HUES64 (cell line): ENCODE measurements at regions not wholly inside any gene's neighbourhood (a gene's known extent, or its start where the extent isn't known, plus 50 kb on each side); places are given as distances from the start of the nearest gene placed in this dataset.
"Not testable (repeated sequence)": the region's sequence is repeated elsewhere in the genome, so short reads cannot be mapped to it uniquely, and the experiment has no call there.

ENCODE experiments used
- H3K27ac ChIP-seq: 2 replicates; pipeline ENCODE4 v1.7.0; 2013; ENCODE audit warnings: low read depth, low read length, inconsistent platforms
- H3K27me3 ChIP-seq: 2 replicates; pipeline ENCODE4 v1.6.1; 2013; ENCODE audit warnings: mild to moderate bottlenecking, low read length; ENCODE audit not compliant: insufficient read depth
- H3K36me3 ChIP-seq: 2 replicates; pipeline ENCODE4 v1.6.1; 2013; ENCODE audit warnings: mild to moderate bottlenecking, low read length; ENCODE audit not compliant: insufficient read depth
- H3K4me1 ChIP-seq: 2 replicates; pipeline ENCODE4 v1.6.1; 2013; ENCODE audit warnings: mild to moderate bottlenecking, low read length, moderate library complexity; ENCODE audit not compliant: insufficient read depth
- H3K4me3 ChIP-seq: 2 replicates; pipeline ENCODE4 v1.5.1; 2013; ENCODE audit warnings: mild to moderate bottlenecking, low read length, moderate library complexity
- H3K9ac ChIP-seq: 2 replicates; pipeline ENCODE4 v1.6.1; 2013; ENCODE audit warnings: mild to moderate bottlenecking, low read depth, low read length
- H3K9me3 ChIP-seq: 2 replicates; pipeline ENCODE4 v1.6.1; 2013; ENCODE audit warnings: low read depth, low read length; ENCODE audit not compliant: insufficient read depth
- WGBS: fragments of 150-250, 120-280 bp; methylation state at CpG from one replicate; pipeline ENCODE4 v1.1.7; 2013; ENCODE audit warnings: missing lambda C conversion rate; 5-methylcytosine and 5-hydroxymethylcytosine counted together

- no peak overlapping the region for H3K4me3 ChIP-seq
- H3K9me3 ChIP-seq, result peaks cover 17% of the 10 kb centered on the region
- no peak overlapping the region for H3K27ac ChIP-seq
- 100% methylated on average over 1 of the region's 2 CpGs for WGBS
- H3K36me3 ChIP-seq, result no peaks in the 10 kb centered on the region
- no peak overlapping the region for H3K9ac ChIP-seq
- H3K27me3 ChIP-seq, result no peaks in the 10 kb centered on the region
- no peaks in the 10 kb centered on the region for H3K4me1 ChIP-seq
Observed at GRCh38 chr4:123682931-123683330, 286.3 kb downstream of the SPRY1 start.

DNA sequence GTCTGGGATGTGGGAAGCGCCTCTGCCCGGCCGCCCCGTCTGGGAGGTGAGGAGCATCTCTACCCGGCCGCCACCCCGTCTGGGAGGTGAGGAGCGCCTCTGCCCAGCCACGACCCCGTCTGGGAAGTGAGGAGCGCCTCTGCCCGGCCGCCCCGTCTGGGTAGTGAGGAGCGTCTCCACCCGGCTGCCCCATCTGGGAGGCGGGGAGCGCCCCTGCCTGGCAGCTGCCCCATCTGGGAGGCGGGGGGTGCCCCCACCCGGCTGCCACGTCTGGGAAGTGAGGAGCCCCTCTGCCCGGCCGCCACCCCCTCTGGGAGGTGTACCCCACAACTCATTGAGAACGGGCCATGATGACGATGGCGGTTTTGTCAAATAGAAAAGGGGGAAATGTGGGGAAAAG lies 288.3 kb downstream of the SPRY1 start:
- H3K36me3 ChIP-seq, result not testable (repeated sequence)
- 92% methylated on average over 26 of the region's 26 CpGs for WGBS

DNA sequence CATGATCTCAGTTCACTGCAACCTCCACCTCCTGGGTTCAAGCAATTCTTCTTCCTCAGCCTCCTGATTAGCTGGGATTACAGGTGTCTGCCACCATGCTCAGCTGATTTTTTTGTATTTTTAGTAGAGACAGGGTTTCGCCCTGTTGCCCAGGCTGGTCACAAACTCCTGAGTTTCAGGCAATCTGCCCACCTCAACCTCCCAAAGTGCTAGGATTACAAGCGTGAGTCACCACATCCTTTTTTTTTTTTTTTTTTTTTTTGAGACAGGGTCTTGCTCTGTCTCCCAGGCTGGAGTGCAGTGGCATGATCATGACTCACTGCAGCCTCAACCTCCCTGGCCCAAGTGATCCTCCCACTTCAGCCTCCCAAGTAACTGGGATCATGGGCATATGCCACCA lies 298.9 kb downstream of the SPRY1 start:
- not testable (repeated sequence) for H3K4me1 ChIP-seq, H3K27me3 ChIP-seq, H3K4me3 ChIP-seq, H3K9ac ChIP-seq, H3K9me3 ChIP-seq, H3K36me3 ChIP-seq, H3K27ac ChIP-seq
- 97% methylated on average over 2 of the region's 2 CpGs for WGBS

More for the DNA sequence above, 288.3 kb downstream of the SPRY1 start:
- H3K27me3 ChIP-seq, H3K27ac ChIP-seq, H3K4me3 ChIP-seq, H3K4me1 ChIP-seq, H3K9ac ChIP-seq: not testable (repeated sequence)
- peaks cover 27% of the 10 kb centered on the region for H3K9me3 ChIP-seq

GRCh38 chr4:123696687-123697086 lies 300.1 kb downstream of the SPRY1 start:
- no peaks in the 10 kb centered on the region for H3K27me3 ChIP-seq
- no peaks in the 10 kb centered on the region for H3K4me1 ChIP-seq
- no peaks in the 10 kb centered on the region for H3K9me3 ChIP-seq
- no peaks in the 10 kb centered on the region for H3K36me3 ChIP-seq
- 78% methylated on average over 1 of the region's 2 CpGs for WGBS
- H3K9ac ChIP-seq, result no peak overlapping the region
- no peak overlapping the region for H3K27ac ChIP-seq
- H3K4me3 ChIP-seq, result no peak overlapping the region

DNA sequence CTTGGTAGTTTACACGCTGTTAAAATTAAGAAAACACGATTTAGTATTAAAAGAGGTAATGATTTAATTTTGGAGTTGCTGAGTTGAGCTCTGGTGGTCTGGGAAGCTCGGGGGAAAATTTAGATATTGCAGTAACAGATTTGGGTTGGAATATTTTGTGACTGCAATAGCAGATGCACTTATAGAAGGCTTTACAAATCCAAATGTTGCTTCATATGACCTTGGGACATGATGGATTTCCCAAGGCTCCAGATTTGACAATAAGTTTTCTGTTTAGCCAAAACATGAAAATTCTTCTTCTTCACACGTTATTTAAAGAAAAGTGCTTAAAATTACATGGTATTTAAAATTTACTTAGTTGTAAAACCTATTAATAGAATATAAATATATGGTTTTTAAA lies 302.0 kb downstream of the SPRY1 start:
- H3K9me3 ChIP-seq, result no peaks in the 10 kb centered on the region
- no peak overlapping the region for H3K4me3 ChIP-seq
- no peaks in the 10 kb centered on the region for H3K27me3 ChIP-seq
- 96% methylated on average over 3 of the region's 4 CpGs for WGBS
- H3K27ac ChIP-seq, result no peak overlapping the region
- no peaks in the 10 kb centered on the region for H3K36me3 ChIP-seq
- H3K9ac ChIP-seq, result no peak overlapping the region
- H3K4me1 ChIP-seq, result no peaks in the 10 kb centered on the region

DNA sequence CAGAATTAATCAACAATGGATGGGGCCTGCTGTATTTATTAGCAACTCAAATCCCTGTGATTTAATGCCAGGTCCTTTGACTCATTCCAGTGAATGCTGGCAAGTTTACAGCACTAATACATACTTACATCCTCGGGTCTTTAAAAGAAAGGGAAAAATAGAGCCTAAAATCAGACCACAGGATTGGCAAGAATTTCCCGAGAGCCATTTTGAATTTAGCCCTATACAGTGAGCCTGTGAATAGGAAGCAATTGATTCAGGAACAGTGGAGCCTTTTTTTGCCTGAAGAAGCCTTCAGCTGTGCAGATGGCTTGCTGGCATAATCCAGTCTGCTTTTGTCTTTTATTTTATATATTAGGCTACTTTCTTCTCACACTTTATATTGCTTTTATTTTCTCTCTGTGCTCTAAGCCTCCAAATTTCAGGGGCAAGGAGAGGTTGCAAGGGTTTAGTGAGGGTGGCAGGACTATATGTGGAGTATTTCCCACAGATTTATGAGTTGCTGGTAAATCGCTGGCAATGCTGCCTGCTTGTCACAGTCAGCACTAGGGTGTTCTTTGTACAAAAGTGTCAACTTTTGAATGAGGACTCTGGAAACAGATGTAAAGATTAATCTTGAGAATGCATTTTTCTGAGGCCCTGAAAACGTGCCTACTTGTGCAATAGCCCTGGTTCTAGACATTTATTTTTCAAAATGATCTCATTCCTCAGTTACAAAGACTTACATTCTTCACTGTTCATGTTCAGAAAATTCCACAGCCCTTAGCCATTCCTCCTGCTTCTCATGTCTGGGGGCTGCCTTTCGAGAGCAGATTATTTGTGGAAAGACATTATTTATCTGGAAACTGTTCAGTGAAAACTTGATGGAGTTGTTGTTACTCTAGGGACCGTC lies 303.5 kb downstream of the SPRY1 start:
- H3K27ac ChIP-seq, result no peak overlapping the region
- no peaks in the 10 kb centered on the region for H3K27me3 ChIP-seq
- WGBS, result 90% methylated on average over 6 of the region's 6 CpGs
- H3K36me3 ChIP-seq, result no peaks in the 10 kb centered on the region
- H3K4me1 ChIP-seq, result no peaks in the 10 kb centered on the region
- H3K9ac ChIP-seq, result no peak overlapping the region
- H3K4me3 ChIP-seq, result no peak overlapping the region
- H3K9me3 ChIP-seq, result no peaks in the 10 kb centered on the region

DNA sequence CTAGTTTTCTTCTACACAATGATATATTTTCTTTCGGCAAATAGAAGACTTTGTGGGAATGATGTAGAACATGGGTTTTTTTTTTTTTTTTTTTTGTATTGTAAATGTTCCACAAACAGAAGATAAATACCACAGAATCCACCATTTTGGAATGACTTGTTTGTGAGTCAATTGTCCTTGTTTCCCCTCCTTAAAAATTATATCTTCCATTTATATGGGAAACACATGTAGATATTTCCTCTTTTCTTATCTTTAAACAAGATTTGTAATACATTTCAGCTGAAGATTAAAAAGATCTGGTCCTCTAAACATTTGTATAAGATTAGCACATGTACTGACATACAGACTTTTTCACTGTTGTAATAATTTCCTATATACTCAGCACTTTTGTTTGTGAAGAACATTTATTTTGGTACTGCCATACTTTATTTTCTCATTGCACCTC lies 304.6 kb downstream of the SPRY1 start:
- Histone ChIP-seq H3K27ac (no peak overlapping the region), H3K36me3 (no peaks in the 10 kb centered on the region), H3K4me1 (no peaks in the 10 kb centered on the region), H3K9me3 (no peaks in the 10 kb centered on the region), H3K9ac (no peak overlapping the region), H3K27me3 (no peaks in the 10 kb centered on the region), H3K4me3 (no peak overlapping the region)
- WGBS, result no CpG with 5 or more reads among the region's 1 CpG

DNA sequence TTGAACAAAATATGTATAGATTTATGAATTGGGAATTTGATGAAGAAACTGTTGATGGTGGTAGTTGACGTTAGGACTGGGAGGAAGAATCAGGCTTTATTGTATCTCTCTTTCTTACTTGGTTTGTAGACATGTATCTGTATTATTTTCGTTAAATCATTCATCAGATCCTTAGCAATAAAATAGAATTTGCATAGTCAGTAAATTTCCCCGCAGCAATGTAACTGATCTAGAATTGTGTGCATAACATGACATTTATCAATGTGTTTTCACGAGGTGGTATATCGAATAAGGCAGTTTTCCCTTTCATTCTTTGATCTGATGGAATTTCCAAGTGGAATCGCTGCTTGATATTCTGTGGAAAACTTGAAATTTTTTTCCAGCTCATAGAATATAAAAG lies 308.8 kb downstream of the SPRY1 start:
- Histone ChIP-seq H3K27me3 (no peaks in the 10 kb centered on the region), H3K4me3 (no peak overlapping the region), H3K9me3 (peaks cover 11% of the 10 kb centered on the region; the same call in 1 of the 2 replicates), H3K27ac (no peak overlapping the region), H3K4me1 (no peaks in the 10 kb centered on the region; the same call in 1 of the 2 replicates), H3K36me3 (no peaks in the 10 kb centered on the region), H3K9ac (no peak overlapping the region)
- WGBS, result 80% methylated on average over 5 of the region's 6 CpGs

DNA sequence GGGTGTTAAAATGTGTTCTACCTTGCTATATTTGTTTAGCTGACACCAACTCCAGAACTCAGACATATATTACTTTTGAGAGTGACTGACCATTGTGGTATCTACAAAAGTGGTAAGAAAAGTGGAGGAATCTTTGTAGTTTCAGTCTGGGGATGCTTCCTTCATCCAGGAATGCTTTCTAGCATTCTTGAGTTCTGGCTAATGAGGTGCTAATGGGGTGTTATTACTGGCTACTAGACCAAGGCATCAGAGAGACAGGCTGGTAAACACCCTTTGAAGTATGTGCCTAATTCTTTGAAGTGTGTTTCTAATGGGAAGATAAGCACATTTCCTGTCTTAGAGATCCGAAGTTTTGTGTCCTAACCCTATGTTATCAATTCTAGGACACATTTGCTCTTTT lies 310.4 kb downstream of the SPRY1 start:
- whole genome bisulfite sequencing, result 27% methylated on average over 1 of the region's 1 CpG
- no peak overlapping the region for H3K27ac ChIP-seq

DNA sequence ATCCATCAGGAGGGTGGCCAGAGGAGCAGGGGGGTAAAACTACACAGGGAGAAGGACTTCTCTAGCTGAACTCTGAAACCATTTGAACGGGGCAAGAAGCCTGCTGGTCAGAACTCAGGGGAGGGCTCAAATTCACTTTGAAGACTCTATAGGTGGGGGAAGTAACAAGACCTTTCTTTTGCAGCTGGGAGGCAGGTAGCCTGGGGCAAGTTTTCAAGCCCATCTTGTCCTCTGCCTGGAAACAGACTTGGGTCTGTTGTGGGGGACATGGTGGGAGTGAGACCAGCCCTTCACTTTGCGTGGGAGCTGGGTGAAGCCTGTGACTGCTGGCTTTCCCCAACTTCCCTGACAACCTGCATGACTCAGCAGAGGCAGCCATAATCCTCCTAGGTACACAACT lies 312.3 kb downstream of the SPRY1 start:
- Histone ChIP-seq H3K36me3 (no peaks in the 10 kb centered on the region), H3K27ac (no peak overlapping the region), H3K9ac (no peak overlapping the region), H3K4me3 (no peak overlapping the region), H3K27me3 (no peaks in the 10 kb centered on the region), H3K4me1 (no peaks in the 10 kb centered on the region; the same call in 1 of the 2 replicates), H3K9me3 (peaks cover 11% of the 10 kb centered on the region; the same call in 1 of the 2 replicates)
- 94% methylated on average over 2 of the region's 2 CpGs for WGBS

More for the DNA sequence above, 310.4 kb downstream of the SPRY1 start:
- no peak overlapping the region for H3K4me3 ChIP-seq
- H3K27me3 ChIP-seq, result no peaks in the 10 kb centered on the region
- no peak overlapping the region for H3K9ac ChIP-seq
- no peaks in the 10 kb centered on the region; the same call in 1 of the 2 replicates for H3K4me1 ChIP-seq
- no peaks in the 10 kb centered on the region for H3K36me3 ChIP-seq
- peaks cover 11% of the 10 kb centered on the region; the same call in 1 of the 2 replicates for H3K9me3 ChIP-seq

DNA sequence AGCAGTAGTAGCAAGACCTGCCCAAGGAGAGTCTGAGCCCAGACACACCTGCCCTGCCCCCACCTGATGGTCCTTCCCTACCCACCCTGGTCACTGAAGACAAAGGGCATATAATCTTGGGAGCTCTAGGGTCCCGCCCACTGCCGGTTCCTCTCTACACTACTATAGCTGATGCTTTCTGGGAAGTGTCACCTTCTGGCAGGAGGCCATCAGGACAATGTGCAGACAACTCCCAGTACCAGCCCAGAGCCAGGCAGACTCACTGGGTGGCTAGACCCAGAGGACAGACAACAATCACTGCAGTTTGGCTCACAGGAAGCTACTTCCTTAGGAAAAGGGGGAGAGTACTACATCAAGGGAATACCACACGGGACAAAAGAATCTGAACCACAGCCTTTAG lies 312.7 kb downstream of the SPRY1 start:
- H3K4me3 ChIP-seq, result no peak overlapping the region
- no peaks in the 10 kb centered on the region for H3K36me3 ChIP-seq
- no peak overlapping the region for H3K9ac ChIP-seq
- H3K4me1 ChIP-seq, result no peaks in the 10 kb centered on the region; the same call in 1 of the 2 replicates
- no peak overlapping the region for H3K27ac ChIP-seq
- 88% methylated on average over 3 of the region's 3 CpGs for WGBS
- H3K9me3 ChIP-seq, result peaks cover 11% of the 10 kb centered on the region; the same call in 1 of the 2 replicates
- H3K27me3 ChIP-seq, result no peaks in the 10 kb centered on the region
